T47D (cell line): ENCODE measurements at regions not wholly inside any gene's neighbourhood (a gene's known extent, or its start where the extent isn't known, plus 50 kb on each side); places are given as distances from the start of the nearest gene placed in this dataset.
"Not testable (repeated sequence)": the region's sequence is repeated elsewhere in the genome, so short reads cannot be mapped to it uniquely, and the experiment has no call there.

Experiments
- DNase-seq, 2 experiments: peaks; one replicate each; pipeline versions ENCODE4 v3.0.0 to v3.0.0-alpha.2; 2011 to 2012; ENCODE audit warnings: low read depth in 1 of 2, low spot score in 1 of 2
- JUND ChIP-seq: IDR thresholded peaks from 2 replicates; pipeline ENCODE4 v1.6.1; 2012; ENCODE audit warnings: low read depth
- in situ Hi-C: cut with HindIII; loops from 2 replicates; pipeline ENCODE4 v1.10.0; 2016; ENCODE audit warnings: low sequenced_read_pairs, low pct_unique_long_range_greater_than_20kb

DNA sequence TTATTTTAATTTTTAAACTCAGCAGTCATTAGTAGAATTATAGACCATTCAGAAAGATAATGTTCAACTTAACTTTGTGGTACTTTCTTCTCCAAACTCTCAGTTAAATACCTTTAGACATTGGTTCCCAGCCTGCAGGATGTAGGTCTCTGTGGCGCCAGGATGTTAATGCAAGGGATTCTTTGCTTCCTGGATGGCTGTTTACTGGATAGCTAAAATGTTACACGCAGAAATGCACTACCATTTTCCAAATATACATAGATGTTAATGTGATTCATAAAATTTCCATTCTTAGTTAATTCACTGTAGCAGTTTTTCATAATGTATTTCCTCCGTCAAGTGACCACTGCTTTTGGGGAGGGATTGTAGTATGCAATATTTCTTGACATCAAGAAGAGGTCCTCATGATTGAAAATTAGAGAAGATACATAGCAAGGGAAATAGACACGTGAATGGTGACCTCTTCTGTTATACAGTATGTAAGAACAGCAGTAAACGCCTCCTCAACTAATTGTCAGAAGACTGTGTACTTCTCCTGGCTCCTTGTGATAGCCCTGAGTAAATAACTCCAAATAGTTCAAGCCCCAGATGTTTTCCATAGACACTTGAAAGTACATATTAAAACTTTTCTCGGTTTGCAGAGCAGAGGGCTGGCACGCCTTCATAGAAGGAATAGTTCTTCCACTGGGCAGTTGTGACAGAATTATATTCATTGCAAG lies 128.8 kb downstream of the LCA5 start:
- no peak for DNase-seq
- no peak for TF ChIP-seq JUND
- in situ Hi-C loops: no loop called here

DNA sequence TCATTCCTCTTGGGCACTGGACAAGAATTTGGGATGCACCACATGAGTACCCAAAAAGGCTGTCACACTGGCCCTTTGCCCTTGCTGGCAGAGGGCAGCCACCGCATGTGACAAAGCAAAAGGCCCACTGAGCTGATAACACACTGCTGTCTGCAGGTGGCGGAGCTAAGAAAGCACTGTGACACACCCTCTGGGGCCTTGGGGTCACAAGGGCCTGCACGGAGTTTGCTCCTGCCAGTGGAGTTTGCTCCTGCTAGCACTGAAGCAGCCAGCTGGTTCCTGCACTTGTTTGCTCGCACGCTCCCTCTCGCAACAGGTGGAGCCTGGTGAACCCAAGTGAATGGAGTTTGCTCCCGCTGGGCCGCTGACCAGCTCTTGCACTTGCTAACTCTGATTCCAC lies 132.6 kb downstream of the LCA5 start:
- DNase-seq: no peak
- no peak for TF ChIP-seq JUND
- in situ Hi-C loops: no loop called here

DNA sequence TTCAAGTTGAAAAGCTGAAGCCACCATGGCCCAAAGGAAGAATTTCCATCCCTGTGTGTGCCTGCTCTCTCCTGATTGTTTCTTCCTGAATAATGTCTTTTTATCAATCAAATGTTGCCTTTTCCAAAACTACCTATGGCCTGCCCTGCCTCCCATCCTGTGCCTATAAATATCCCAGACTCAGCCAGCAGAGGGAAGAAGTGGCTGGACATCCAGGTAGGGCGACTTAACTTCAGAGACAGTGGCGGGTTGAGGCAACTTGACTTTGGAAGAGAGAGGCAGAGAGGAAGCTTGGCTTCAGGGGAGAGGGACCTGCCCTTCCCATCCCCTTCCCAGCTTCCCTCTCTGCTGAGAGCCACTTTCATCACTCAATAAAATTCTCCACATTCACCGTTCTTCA lies 133.0 kb downstream of the LCA5 start:
- no peak for DNase-seq
- in situ Hi-C loops: no loop called here
- TF ChIP-seq JUND: no peak

DNA sequence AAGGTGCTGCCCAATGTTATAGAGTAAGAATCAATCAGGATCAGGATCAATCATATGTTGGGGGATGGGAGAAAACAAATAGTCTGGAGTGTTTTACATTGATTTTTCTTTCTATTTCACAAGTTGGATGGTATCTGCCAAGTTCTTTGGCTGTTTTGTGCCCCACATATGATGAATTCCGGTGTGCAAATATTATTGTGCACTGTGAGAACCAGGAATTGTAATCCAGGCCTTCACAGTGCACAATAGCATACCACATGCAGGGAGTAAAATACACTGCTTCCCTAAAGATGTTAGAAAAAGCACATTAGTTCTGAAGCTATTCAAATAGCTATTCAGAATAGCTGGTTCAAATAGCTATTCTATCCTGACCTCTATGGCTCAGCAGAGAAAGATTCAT lies 133.7 kb downstream of the LCA5 start:
- TF ChIP-seq JUND: no peak
- in situ Hi-C loops: no loop called here

DNA sequence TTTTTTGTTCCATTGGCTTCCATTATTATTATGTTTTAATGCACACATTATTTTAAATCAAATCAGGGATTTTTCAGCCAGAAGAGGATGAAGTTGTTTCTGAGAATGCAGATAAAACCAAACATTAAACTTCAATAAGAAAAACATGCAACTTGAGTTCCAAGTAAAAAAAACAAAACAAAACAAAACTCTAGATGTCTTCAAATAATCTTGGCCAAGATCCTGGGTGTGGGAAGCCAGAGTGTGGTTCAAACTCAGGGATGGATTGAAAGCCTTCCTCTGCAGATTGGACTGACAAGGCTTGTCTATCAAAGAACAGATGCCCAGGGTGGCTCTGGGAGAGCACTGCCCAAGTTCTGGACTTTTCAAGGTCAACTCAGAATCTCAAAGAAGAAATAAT lies 134.1 kb downstream of the LCA5 start:
- TF ChIP-seq JUND: no peak
- DNase-seq: no peak
- in situ Hi-C loops: no loop called here

More for the DNA sequence above, 133.7 kb downstream of the LCA5 start:
- DNase-seq: no peak

DNA sequence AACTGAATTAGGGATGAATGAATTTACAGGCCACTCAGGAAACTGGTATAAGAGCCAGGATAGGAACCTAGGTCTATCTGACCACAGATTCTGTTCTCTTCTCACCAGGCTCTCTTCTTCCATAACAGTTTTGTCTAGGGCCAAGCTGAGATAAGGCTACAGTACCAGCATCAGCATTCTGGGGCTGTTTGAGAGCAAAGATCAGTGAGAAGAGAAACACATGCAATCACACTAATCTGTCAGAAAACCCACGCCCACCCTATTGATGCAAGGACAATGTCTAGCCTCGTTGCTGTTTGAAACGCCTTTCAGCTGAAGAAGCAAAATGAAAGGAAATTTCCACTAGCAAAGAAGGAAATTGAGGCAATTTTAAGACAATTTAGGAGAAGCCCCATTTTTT lies 137.7 kb downstream of the LCA5 start:
- in situ Hi-C loops: no loop called here
- no peak for TF ChIP-seq JUND
- no peak for DNase-seq

DNA sequence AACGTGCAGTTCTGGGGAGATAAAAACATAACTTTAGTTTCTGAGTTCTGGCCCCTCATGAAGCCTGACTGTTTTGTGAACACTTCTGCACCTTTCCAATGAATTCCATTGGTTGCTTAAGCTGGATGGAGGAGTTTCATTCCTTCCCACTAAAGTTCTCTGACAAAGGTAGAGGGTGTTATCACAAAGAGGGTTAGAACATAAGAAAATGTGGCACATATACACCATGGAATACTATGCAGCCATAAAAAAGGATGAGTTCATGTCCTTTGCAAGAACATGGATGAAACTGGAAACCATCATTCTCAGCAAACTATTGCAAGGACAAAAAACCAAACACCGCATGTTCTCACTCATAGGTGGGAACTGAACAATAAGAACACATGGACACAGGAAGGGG lies 138.6 kb downstream of the LCA5 start:
- DNase-seq, in situ Hi-C loops: not testable (repeated sequence)

DNA sequence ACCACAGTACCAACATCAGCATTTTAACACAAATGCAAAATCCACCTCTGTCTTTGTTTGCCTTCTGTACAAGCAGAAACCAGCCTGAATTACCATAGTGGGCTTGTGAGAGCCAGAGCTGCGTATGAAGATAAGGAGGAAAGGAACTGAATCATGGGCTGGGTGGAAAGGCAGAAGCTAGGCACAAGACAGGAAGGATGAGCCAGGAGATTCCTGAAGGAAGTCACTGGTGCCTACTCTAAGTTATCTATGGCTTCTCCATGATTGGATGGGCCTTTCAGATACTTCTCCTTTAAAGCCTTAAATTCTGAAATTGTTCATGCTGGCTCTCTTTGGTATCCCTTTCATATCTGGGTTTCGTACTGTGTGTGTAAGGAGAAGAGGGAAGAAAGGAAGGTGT lies 140.6 kb downstream of the LCA5 start:
- in situ Hi-C loops: no loop called here
- no peak for TF ChIP-seq JUND

DNA sequence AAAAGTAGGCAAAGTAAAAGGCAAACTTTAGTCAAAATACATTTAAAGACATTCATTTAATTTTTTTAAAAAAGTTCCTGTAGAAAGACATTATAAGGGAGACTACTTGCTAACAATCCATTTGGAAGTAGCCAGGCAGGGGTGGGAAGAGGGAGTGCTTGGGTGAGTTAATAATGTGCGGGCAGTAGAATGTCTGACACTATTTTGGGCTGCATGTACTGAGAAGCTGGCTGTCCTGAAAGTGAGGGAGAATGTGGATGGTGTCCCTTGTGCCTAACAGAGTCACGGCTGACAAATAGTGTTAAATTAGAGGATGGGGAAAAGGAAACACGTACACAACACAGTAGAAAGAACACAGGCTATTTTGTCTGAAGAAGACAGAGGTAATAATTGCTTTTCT lies 142.5 kb downstream of the LCA5 start:
- in situ Hi-C loops: no loop called here
- no peak for DNase-seq
- TF ChIP-seq JUND: no peak

More for the DNA sequence above, 140.6 kb downstream of the LCA5 start:
- no peak for DNase-seq

DNA sequence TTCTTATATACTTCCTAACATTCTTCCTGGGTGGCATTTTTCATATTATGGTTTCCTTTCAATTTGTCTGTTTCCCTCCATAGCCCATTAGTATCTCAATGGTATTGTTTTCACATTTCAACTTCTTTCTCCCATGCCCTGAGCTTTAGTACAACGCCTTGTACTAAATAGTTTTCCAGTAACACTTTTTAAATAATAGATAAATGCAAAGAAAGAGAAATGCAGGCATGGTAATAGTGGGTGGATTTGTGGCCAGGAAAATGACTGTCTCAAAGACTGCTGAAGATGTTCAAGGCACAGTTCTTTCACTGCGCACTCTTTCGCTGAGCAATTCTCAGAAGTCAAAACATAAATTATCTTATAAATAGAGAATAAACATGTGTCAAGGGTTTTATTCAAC lies 145.1 kb downstream of the LCA5 start:
- DNase-seq: no peak
- TF ChIP-seq JUND: no peak
- in situ Hi-C loops: no loop called here

DNA sequence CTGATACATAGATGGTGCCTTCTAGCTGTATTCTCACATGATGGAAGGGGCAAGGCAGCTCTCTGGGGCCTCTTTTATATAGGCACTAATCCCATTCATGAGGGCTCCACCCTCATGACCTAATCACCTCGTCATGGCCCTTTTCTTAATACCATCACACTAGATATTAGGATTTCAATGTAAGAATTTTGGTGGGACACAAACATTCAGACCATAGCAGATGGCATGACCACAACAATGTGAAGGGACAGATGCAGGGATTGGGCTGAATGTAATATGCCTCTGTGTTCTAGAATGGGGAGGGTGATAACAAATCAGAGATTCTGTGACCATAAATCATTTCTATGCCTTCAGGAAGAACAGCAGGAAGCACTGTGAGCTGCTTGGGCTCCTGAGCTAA lies 145.8 kb downstream of the LCA5 start:
- in situ Hi-C loops: no loop called here
- no peak for TF ChIP-seq JUND
- no peak for DNase-seq

DNA sequence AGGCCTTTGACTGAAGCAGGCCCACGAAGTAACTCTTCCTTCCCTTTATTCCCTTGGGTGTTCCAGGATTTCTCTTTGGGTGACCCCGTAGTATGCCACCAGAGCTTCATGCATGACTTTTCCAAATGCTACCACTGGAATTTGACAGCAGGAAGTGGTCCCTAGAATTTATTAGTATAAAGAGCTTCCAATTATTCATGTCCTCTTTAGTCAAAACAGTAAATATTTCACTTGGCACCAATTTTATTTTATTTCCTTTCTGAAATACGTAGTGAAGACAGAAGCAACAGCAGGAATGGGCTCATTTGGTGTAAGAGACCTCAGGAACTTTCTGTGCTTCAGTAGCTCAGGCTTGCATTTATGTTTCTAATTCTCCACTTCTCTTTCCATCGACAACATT lies 151.3 kb downstream of the LCA5 start:
- in situ Hi-C loops: no loop called here

DNA sequence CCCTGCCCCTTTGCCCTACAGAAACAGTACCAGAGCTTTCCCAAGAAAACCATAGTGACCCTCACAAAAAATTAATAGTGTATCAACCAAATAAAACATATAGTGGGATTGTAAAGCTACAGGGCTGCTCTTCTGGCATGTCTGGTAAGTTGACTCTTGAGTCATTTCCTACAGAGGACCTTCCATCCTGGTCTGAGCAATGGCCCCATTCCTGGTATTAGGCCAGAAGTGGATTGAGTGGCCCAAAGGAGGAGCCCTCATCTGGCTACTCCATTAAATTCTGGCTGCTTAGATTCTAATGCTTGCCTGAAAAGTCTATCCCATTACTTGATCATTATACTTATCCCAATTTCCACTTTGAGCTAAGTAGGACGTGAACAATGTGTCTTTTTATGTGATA lies 150.9 kb upstream of the HMGN3 start:
- DNase-seq: no peak
- in situ Hi-C loops: no loop called here
- no peak for TF ChIP-seq JUND

More for the DNA sequence above, 151.3 kb downstream of the LCA5 start:
- no peak for TF ChIP-seq JUND
- DNase-seq: no peak

DNA sequence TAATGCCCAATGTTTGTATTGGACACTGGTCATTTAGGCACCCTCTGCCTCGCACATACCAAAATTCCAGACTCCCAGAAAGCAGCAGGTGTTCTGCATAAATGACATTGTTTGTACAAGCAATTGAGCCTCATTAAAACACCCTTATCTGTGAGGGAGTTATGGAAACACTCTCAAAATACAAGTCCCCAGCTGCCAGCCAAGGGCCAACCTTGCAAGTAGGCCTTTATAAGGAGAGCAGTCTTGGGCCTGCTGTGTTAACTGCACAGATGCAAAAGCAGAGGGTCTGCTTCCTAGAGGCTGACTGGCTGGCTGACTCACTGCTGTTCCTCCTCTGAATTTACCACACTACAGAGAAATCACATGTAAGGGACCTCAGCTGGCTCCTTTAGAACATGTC lies 150.4 kb upstream of the HMGN3 start:
- DNase-seq: no peak
- in situ Hi-C loops: no loop called here
- TF ChIP-seq JUND: no peak

DNA sequence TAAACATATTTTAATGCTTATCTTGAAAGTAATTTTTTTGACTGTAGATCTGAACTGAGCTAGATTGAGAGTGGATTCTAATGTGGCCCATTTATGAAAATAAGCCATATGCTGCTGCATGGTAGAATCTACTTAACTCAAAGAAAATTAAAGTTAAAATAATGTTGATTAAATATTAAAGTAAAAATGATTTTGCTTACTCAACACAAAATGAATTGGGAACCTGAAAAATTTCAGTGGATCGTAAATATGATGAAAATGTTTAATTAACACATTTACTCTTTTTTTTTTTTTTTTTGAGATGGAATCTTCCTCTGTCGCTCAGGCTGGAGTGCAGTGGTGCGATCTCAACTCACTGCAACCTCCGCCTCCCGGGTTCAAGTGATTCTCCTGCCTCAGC lies 144.5 kb upstream of the HMGN3 start:
- no peak for TF ChIP-seq JUND
- DNase-seq: no peak
- in situ Hi-C loops: no loop called here
